ENCODE measurements at regions not wholly inside any gene's neighbourhood (a gene's known extent, or its start where the extent isn't known, plus 50 kb on each side); places are given as distances from the start of the nearest gene placed in this dataset.

GRCh38 chr6:14950103-14950969 is 295.5 kb upstream of the JARID2 start:
- no peak for DNase-seq

GRCh38 chr6:14950970-14951276 is 294.9 kb upstream of the JARID2 start:
- no peak for DNase-seq

- DNase-seq: no peak
These were observed 294.2 kb upstream of the JARID2 start for GRCh38 chr6:14951704-14952103.

GRCh38 chr6:14953836-14954235 is 292.0 kb upstream of the JARID2 start:
- DNase-seq: peak in 2 of 4 experiments; percentile 32 to 37

- peak; percentile 19 to 73 (median 63) for DNase-seq
These were observed 288.4 kb upstream of the JARID2 start for GRCh38 chr6:14957355-14958059.

GRCh38 chr6:14959324-14959885 is 286.5 kb upstream of the JARID2 start:
- DNase-seq: no peak

GRCh38 chr6:14964556-14965270 is 281.2 kb upstream of the JARID2 start:
- no peak for DNase-seq

- no peak for DNase-seq
These were observed 280.3 kb upstream of the JARID2 start for GRCh38 chr6:14965424-14966075.

GRCh38 chr6:14966096-14966905 is 279.6 kb upstream of the JARID2 start:
- no peak for DNase-seq

GRCh38 chr6:14966906-14967711 is 278.8 kb upstream of the JARID2 start:
- peak; percentile 30 to 64 (median 44) for DNase-seq

- DNase-seq: no peak
These were observed 277.7 kb upstream of the JARID2 start for GRCh38 chr6:14968056-14968637.

GRCh38 chr6:14969126-14969525 is 276.7 kb upstream of the JARID2 start:
- DNase-seq: no peak

- peak; percentile 34 to 64 (median 48) for DNase-seq
These were observed 273.3 kb upstream of the JARID2 start for GRCh38 chr6:14972379-14973067.

- no peak for DNase-seq
These were observed 271.5 kb upstream of the JARID2 start for GRCh38 chr6:14974372-14974771.

GRCh38 chr6:14974792-14975470 is 270.9 kb upstream of the JARID2 start:
- DNase-seq: no peak

GRCh38 chr6:14975471-14975817 is 270.4 kb upstream of the JARID2 start:
- DNase-seq: peak; percentile 41 to 70 (median 61)

- DNase-seq: no peak
These were observed 268.0 kb upstream of the JARID2 start for GRCh38 chr6:14977747-14978382.

- peak; percentile 54 to 70 (median 62) for DNase-seq
These were observed 263.9 kb upstream of the JARID2 start for GRCh38 chr6:14981960-14982359.
